ENCODE measurements at regions not wholly inside any gene's neighbourhood (a gene's known extent, or its start where the extent isn't known, plus 50 kb on each side); places are given as distances from the start of the nearest gene placed in this dataset.

DNA sequence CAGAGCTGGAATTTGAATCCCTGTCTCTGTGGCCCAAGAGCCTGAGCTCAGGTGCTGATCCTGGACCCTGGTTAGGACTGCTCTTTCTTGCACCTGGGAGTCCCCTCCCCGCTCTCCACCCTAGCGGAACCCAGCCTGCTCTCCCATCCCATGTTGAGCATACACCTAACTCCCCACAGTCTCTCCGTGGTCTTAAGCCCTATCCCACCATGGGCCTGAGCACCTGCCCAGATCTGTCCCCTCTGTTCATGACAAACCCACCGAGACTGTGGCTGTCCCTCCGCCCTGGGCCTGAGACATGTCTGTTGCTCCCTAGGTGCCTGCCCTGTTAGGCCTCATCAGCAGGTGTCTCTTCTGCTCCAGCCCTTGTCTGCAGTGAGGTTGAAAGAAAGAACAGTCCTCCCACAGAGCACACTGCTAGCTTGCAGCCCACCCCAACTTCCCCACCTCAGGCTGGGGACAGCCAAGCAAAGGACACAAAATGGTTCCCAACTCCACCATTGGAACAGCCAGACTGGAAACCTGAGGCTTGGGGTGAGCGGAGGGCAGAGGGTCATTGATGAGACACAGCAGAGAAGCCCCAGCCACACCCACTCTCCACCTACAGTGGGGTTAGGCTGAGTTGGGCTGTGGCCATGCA is 118.5 kb downstream of the MATN1 start:
- Histone ChIP-seq H3K27ac (no peak overlapping the region), H3K4me3 (ENCODE audit: low read depth, low read length) (no peak overlapping the region), H3K27me3 (replicated peaks) (no peaks in the 10 kb centered on the region), H3K36me3 (replicated peaks) (no peaks in the 10 kb centered on the region)
- in situ Hi-C loops (cut with HindIII; ENCODE audit: low pct_ligation_motif_present, low sequenced_read_pairs) = no loop called here
- no peak for DNase-seq
- TF ChIP-seq CTCF (IDR thresholded peaks at IDR 0.05; ENCODE audit: low read depth, low read length, missing control alignments) = no peak

DNA sequence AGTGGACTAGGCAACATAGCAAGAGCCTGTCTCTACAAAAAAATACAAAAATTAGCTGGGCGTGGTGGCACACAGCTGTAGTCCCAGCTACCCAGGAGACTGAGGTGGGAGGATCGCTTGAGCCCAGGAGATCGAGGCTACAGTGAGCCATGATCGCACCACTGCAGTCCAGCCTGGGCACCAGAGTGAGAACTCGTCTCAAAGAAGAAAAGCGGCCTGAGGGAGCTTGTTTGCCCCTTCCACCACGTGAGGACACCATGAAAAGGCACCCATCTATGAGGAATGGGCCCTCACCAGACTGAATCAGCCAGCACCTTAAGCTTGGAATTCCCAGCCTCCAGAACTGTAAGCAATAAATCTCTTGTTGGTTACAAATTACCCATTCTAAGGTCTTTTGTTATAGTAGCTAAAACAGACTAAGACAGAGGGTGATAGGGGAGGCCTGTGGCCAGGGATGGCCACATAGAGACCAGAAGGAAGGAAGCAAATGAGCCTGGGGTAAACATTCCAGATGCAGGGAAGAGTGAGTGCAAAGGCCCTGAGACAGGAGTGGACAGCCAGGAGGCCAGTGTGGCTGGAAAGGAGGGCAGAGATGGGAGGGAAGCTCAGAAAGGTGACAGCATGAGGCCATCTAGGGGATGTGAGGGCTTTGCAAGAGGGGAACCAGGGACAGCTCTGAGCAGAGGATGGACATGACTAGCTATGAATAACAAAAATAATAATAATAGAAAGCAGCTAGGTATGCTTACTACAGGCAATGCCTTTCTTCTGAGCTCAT is 120.1 kb downstream of the MATN1 start:
- TF ChIP-seq CTCF (IDR thresholded peaks at IDR 0.05; ENCODE audit: low read depth, low read length, missing control alignments) = no peak
- no peak for DNase-seq
- no peak overlapping the region for H3K27ac ChIP-seq
- H3K36me3 ChIP-seq (replicated peaks) = no peaks in the 10 kb centered on the region
- in situ Hi-C loops (cut with HindIII; ENCODE audit: low pct_ligation_motif_present, low sequenced_read_pairs) = no loop called here
- H3K4me3 ChIP-seq (ENCODE audit: low read depth, low read length) = no peak overlapping the region
- no peaks in the 10 kb centered on the region for H3K27me3 ChIP-seq (replicated peaks)

DNA sequence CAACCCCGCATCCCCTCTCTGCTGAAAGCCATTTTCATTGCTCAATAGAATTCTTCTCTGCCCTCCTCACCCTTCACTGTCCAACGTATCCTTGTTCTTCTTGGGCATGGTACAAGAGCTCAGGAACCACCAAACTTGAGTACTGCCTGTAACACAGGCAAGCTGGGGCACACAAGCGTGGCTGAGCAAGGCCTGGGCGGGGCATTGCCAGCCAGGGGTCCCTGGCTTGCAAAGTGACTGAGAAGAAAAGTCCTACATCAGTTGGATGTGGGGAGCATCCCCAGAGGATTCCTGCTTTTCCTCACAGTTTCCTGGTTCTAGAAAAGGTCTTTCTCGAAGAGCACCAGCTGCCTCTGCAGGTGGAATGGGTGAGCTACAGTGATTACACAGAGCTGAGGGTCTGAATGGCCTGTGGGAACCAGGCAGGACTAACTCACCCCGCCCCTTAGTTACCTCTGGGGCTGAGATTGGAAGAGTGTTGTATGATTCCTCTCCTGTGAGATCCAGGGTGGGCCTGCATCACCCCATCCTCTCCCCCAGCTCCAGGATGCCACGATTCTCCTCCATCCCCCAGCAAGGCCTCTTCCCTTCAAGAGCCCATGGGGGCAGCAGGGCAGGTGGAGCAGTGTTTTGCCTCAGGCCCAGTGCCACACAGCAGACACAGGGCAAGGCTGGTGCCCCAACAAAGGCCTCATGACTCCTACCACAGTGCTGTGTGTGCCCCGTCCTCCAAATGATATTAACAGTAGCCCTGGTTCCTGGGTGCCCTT is 121.9 kb downstream of the MATN1 start:
- H3K27ac ChIP-seq = no peak overlapping the region
- no peak for TF ChIP-seq CTCF (IDR thresholded peaks at IDR 0.05; ENCODE audit: low read depth, low read length, missing control alignments)
- in situ Hi-C loops (cut with HindIII; ENCODE audit: low pct_ligation_motif_present, low sequenced_read_pairs) = no loop called here
- DNase-seq = no peak
- H3K27me3 ChIP-seq (replicated peaks) = no peaks in the 10 kb centered on the region
- H3K4me3 ChIP-seq (ENCODE audit: low read depth, low read length) = no peak overlapping the region
- H3K36me3 ChIP-seq (replicated peaks) = no peaks in the 10 kb centered on the region

DNA sequence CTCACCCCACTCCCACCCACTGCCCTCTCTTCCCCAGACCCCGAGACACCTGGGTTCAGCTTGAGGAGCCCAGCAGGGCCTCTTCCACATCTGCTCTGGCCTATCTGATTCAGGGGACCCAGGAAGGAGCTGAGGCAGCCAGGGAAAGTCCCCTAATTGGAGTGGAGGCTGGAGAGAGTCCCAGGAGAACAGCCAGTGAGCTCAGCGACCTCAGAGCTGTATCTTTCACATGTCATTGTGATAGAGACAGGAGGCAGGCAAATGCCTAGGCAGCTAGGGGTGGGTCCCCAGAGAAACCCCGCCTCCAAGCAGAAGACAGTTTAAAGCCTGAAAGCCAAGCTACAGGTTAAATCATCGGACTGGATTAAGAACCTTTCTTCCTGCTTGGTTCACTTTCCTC is 122.7 kb downstream of the MATN1 start:
- in situ Hi-C loops (cut with HindIII; ENCODE audit: low pct_ligation_motif_present, low sequenced_read_pairs) = no loop called here
- Histone ChIP-seq H3K27ac (no peak overlapping the region), H3K27me3 (replicated peaks) (no peaks in the 10 kb centered on the region), H3K4me3 (ENCODE audit: low read depth, low read length) (no peak overlapping the region), H3K36me3 (replicated peaks) (no peaks in the 10 kb centered on the region)
- DNase-seq = no peak
- TF ChIP-seq CTCF (IDR thresholded peaks at IDR 0.05; ENCODE audit: low read depth, low read length, missing control alignments) = no peak

DNA sequence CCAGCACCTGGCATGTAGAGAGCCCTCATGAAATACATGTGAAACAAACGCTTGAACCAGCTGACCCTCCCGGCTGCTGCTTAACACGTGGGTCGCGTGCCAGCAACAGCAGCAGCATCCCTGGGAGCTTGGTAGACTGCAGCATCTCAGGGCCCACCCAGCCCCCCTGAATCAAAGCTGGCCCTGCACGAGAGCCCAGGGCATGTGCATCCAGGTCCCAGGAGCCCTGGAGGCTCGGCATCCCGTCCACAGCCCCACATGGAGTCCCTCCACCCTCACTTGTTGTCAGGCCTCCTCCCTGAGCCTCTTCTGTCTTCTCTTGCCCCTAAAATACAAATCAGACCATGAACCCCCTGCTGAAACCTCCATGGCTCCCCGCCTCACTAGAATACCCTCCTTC is 123.1 kb downstream of the MATN1 start:
- Histone ChIP-seq H3K4me3 (ENCODE audit: low read depth, low read length) (no peak overlapping the region), H3K27me3 (replicated peaks) (no peaks in the 10 kb centered on the region), H3K36me3 (replicated peaks) (no peaks in the 10 kb centered on the region), H3K27ac (no peak overlapping the region)
- DNase-seq = no peak
- in situ Hi-C loops (cut with HindIII; ENCODE audit: low pct_ligation_motif_present, low sequenced_read_pairs) = no loop called here
- TF ChIP-seq CTCF (IDR thresholded peaks at IDR 0.05; ENCODE audit: low read depth, low read length, missing control alignments) = no peak
